ENCODE measurements at regions not wholly inside any gene's neighbourhood (a gene's known extent, or its start where the extent isn't known, plus 50 kb on each side); places are given as distances from the start of the nearest gene placed in this dataset.

GRCh38 chr16:86457501-86458148 is 52.7 kb upstream of the FOXF1 start:
- Mint-ChIP-seq H3K4me1 (ENCODE audit: low read depth, unreplicated experiment) (no peaks in the 10 kb centered on the region), H3K27me3 (ENCODE audit: unreplicated experiment) (no peaks in the 10 kb centered on the region), H3K4me3 (ENCODE audit: unreplicated experiment) (no peak overlapping the region), H3K9me3 (ENCODE audit: unreplicated experiment) (peaks cover 3% of the 10 kb centered on the region), H3K27ac (ENCODE audit: unreplicated experiment) (no peak overlapping the region), H3K36me3 (ENCODE audit: unreplicated experiment) (peaks cover 9% of the 10 kb centered on the region)
- TF ChIP-seq, protein P1, sequence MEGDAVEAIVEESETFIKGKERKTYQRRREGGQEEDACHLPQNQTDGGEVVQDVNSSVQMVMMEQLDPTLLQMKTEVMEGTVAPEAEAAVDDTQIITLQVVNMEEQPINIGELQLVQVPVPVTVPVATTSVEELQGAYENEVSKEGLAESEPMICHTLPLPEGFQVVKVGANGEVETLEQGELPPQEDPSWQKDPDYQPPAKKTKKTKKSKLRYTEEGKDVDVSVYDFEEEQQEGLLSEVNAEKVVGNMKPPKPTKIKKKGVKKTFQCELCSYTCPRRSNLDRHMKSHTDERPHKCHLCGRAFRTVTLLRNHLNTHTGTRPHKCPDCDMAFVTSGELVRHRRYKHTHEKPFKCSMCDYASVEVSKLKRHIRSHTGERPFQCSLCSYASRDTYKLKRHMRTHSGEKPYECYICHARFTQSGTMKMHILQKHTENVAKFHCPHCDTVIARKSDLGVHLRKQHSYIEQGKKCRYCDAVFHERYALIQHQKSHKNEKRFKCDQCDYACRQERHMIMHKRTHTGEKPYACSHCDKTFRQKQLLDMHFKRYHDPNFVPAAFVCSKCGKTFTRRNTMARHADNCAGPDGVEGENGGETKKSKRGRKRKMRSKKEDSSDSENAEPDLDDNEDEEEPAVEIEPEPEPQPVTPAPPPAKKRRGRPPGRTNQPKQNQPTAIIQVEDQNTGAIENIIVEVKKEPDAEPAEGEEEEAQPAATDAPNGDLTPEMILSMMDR (IDR thresholded peaks at IDR 0.05; ENCODE audit: partially characterized antibody, unreplicated experiment) = no peak
- DNase-seq = no peak

GRCh38 chr16:86458149-86458777 is 52.1 kb upstream of the FOXF1 start:
- no peak overlapping the region for H3K4me3 Mint-ChIP-seq (ENCODE audit: unreplicated experiment)
- H3K27ac Mint-ChIP-seq (ENCODE audit: unreplicated experiment) = no peak overlapping the region
- peaks cover 3% of the 10 kb centered on the region for H3K9me3 Mint-ChIP-seq (ENCODE audit: unreplicated experiment)
- no peaks in the 10 kb centered on the region for H3K4me1 Mint-ChIP-seq (ENCODE audit: low read depth, unreplicated experiment)
- peaks cover 9% of the 10 kb centered on the region for H3K36me3 Mint-ChIP-seq (ENCODE audit: unreplicated experiment)
- TF ChIP-seq, protein P1 (IDR thresholded peaks at IDR 0.05; ENCODE audit: partially characterized antibody, unreplicated experiment) = no peak
- no peaks in the 10 kb centered on the region for H3K27me3 Mint-ChIP-seq (ENCODE audit: unreplicated experiment)
- DNase-seq = no peak

GRCh38 chr16:86459266-86459665 is 51.1 kb upstream of the FOXF1 start:
- no peak overlapping the region for H3K27ac Mint-ChIP-seq (ENCODE audit: unreplicated experiment)
- H3K9me3 Mint-ChIP-seq (ENCODE audit: unreplicated experiment) = peaks cover 8% of the 10 kb centered on the region
- no peak for DNase-seq
- TF ChIP-seq, protein P1 (IDR thresholded peaks at IDR 0.05; ENCODE audit: partially characterized antibody, unreplicated experiment) = no peak
- peaks cover 13% of the 10 kb centered on the region for H3K36me3 Mint-ChIP-seq (ENCODE audit: unreplicated experiment)
- no peaks in the 10 kb centered on the region for H3K4me1 Mint-ChIP-seq (ENCODE audit: low read depth, unreplicated experiment)
- peaks cover 4% of the 10 kb centered on the region for H3K27me3 Mint-ChIP-seq (ENCODE audit: unreplicated experiment)
- no peak overlapping the region for H3K4me3 Mint-ChIP-seq (ENCODE audit: unreplicated experiment)

Data from glutamatergic neuron (in vitro differentiated cells).